ENCODE measurements at regions not wholly inside any gene's neighbourhood (a gene's known extent, or its start where the extent isn't known, plus 50 kb on each side); places are given as distances from the start of the nearest gene placed in this dataset.

DNA sequence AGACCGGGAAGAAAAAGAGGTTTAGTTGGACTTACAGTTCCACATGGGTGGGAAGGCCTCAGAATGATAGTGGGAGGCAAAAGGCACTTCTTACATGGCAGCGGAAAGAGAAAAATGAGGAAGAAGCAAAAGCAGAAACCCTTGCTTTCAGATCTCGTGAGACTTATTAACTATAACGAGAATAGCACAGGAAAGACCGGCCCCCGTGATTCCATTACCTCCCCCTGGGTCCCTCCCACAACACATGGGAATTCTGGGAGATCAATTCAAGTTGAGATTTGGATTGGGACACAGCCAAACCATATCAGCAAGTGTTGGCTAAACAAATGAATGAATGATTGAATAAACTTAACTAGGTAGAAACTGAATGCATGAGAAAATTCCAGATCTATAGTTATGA is 85.3 kb upstream of the PARP11 start:
- H2AFZ ChIP-seq (ENCODE audit: low read length): no peak overlapping the region
- no peak overlapping the region for H3K4me2 ChIP-seq (ENCODE audit: low read length)
- H3K4me3 ChIP-seq (ENCODE audit: low read depth, low read length, poor library complexity, severe bottlenecking): no peak overlapping the region
- no peaks in the 10 kb centered on the region for H3K4me1 ChIP-seq (ENCODE audit: insufficient read depth, low read length, severe bottlenecking)
- no peaks in the 10 kb centered on the region for H3F3A ChIP-seq (ENCODE audit: insufficient read depth, low read length)
- no peaks in the 10 kb centered on the region for H3K27me3 ChIP-seq (ENCODE audit: insufficient read depth, low read length)
- TF ChIP-seq, protein P1, sequence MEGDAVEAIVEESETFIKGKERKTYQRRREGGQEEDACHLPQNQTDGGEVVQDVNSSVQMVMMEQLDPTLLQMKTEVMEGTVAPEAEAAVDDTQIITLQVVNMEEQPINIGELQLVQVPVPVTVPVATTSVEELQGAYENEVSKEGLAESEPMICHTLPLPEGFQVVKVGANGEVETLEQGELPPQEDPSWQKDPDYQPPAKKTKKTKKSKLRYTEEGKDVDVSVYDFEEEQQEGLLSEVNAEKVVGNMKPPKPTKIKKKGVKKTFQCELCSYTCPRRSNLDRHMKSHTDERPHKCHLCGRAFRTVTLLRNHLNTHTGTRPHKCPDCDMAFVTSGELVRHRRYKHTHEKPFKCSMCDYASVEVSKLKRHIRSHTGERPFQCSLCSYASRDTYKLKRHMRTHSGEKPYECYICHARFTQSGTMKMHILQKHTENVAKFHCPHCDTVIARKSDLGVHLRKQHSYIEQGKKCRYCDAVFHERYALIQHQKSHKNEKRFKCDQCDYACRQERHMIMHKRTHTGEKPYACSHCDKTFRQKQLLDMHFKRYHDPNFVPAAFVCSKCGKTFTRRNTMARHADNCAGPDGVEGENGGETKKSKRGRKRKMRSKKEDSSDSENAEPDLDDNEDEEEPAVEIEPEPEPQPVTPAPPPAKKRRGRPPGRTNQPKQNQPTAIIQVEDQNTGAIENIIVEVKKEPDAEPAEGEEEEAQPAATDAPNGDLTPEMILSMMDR (IDR thresholded peaks at IDR 0.05; ENCODE audit: low read length): no peak
- no peak for TF ChIP-seq EZH2 (IDR thresholded peaks at IDR 0.05; ENCODE audit: borderline replicate concordance, low read length)
- H3K27ac ChIP-seq (ENCODE audit: low read depth, low read length, poor library complexity, severe bottlenecking): no peak overlapping the region
- no peaks in the 10 kb centered on the region for H3K9me2 ChIP-seq (ENCODE audit: low read depth, low read length)
- no peaks in the 10 kb centered on the region for H4K20me1 ChIP-seq (ENCODE audit: insufficient read depth, low read length)
- no peaks in the 10 kb centered on the region for H3K9me3 ChIP-seq (ENCODE audit: low read length)
- H3K36me3 ChIP-seq (ENCODE audit: insufficient read depth, low read length): no peaks in the 10 kb centered on the region
- H3K79me2 ChIP-seq (ENCODE audit: insufficient read depth, low read length): no peaks in the 10 kb centered on the region
- no peak overlapping the region for H3K9ac ChIP-seq (ENCODE audit: low read length)

- no peaks in the 10 kb centered on the region for H3K9me2 ChIP-seq (ENCODE audit: low read depth, low read length)
- no peaks in the 10 kb centered on the region for H3K79me2 ChIP-seq (ENCODE audit: insufficient read depth, low read length)
- TF ChIP-seq, protein P1 (IDR thresholded peaks at IDR 0.05; ENCODE audit: low read length): no peak
- TF ChIP-seq EZH2 (IDR thresholded peaks at IDR 0.05; ENCODE audit: borderline replicate concordance, low read length): no peak
- H3K9ac ChIP-seq (ENCODE audit: low read length): no peak overlapping the region
- no peaks in the 10 kb centered on the region for H3K4me1 ChIP-seq (ENCODE audit: insufficient read depth, low read length, severe bottlenecking)
- no peak overlapping the region for H3K27ac ChIP-seq (ENCODE audit: low read depth, low read length, poor library complexity, severe bottlenecking)
- no peaks in the 10 kb centered on the region for H3F3A ChIP-seq (ENCODE audit: insufficient read depth, low read length)
- H3K4me2 ChIP-seq (ENCODE audit: low read length): no peak overlapping the region
- H4K20me1 ChIP-seq (ENCODE audit: insufficient read depth, low read length): no peaks in the 10 kb centered on the region
- no peaks in the 10 kb centered on the region for H3K27me3 ChIP-seq (ENCODE audit: insufficient read depth, low read length)
- H2AFZ ChIP-seq (ENCODE audit: low read length): no peak overlapping the region
- H3K9me3 ChIP-seq (ENCODE audit: low read length): no peaks in the 10 kb centered on the region
- H3K36me3 ChIP-seq (ENCODE audit: insufficient read depth, low read length): no peaks in the 10 kb centered on the region
- H3K4me3 ChIP-seq (ENCODE audit: low read depth, low read length, poor library complexity, severe bottlenecking): no peak overlapping the region
These were observed 78.4 kb upstream of the PARP11 start for GRCh38 chr12:3951380-3952135.

DNA sequence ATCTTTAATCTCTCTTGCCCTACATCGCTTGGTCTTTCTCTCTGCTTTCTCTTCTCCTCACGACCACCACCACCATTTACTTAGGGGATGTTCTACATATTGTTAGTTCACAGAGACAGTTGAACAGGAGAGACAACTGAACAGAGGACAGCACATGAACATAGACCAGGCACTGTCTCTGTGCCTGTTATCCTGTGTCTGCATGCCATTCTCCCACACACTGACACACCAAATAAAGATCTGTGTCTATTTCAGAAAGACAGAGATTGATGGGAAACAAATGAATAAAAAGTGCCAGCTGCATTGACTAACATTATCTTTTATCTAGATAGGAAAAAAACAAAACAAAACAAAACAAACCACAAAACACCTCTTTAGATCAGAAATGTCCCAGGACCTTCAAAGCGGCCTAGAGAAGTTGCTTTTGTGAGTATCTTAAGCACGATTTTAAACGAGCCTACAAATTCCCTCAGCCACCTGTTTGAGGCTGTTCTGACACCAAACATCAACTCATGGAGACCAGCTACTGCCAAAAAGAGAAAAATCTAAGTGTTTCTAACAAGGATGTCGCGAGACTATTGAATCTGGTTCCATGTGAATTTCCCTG is 77.6 kb upstream of the PARP11 start:
- no peaks in the 10 kb centered on the region for H4K20me1 ChIP-seq (ENCODE audit: insufficient read depth, low read length)
- H3F3A ChIP-seq (ENCODE audit: insufficient read depth, low read length): no peaks in the 10 kb centered on the region
- no peaks in the 10 kb centered on the region for H3K9me2 ChIP-seq (ENCODE audit: low read depth, low read length)
- no peak overlapping the region for H3K27ac ChIP-seq (ENCODE audit: low read depth, low read length, poor library complexity, severe bottlenecking)
- no peaks in the 10 kb centered on the region for H3K9me3 ChIP-seq (ENCODE audit: low read length)
- no peak overlapping the region for H3K4me2 ChIP-seq (ENCODE audit: low read length)
- no peak overlapping the region for H3K4me3 ChIP-seq (ENCODE audit: low read depth, low read length, poor library complexity, severe bottlenecking)
- no peak overlapping the region for H3K9ac ChIP-seq (ENCODE audit: low read length)
- H3K36me3 ChIP-seq (ENCODE audit: insufficient read depth, low read length): no peaks in the 10 kb centered on the region
- no peaks in the 10 kb centered on the region for H3K27me3 ChIP-seq (ENCODE audit: insufficient read depth, low read length)
- TF ChIP-seq EZH2 (IDR thresholded peaks at IDR 0.05; ENCODE audit: borderline replicate concordance, low read length): no peak
- TF ChIP-seq, protein P1 (IDR thresholded peaks at IDR 0.05; ENCODE audit: low read length): no peak
- no peaks in the 10 kb centered on the region for H3K79me2 ChIP-seq (ENCODE audit: insufficient read depth, low read length)
- H3K4me1 ChIP-seq (ENCODE audit: insufficient read depth, low read length, severe bottlenecking): no peaks in the 10 kb centered on the region
- H2AFZ ChIP-seq (ENCODE audit: low read length): no peak overlapping the region

Data from OCI-LY1 (cell line).